NOMO-1 (cell line): ENCODE measurements at regions not wholly inside any gene's neighbourhood (a gene's known extent, or its start where the extent isn't known, plus 50 kb on each side); places are given as distances from the start of the nearest gene placed in this dataset.
A peak's percentile ranks its signal among the peaks of the same experiment; 100 is the strongest.

Source experiments
- DNase-seq, 2 experiments: peaks; one replicate each; lab custom pipeline; 2025; ENCODE audit not compliant: unreplicated experiment in 2 of 2; lab: John Stamatoyannopoulos, UW

GRCh38 chr6:166846446-166847142 lies 109.8 kb downstream of the RNASET2 start:
- DNase-seq = peak in 1 of 2 experiments; percentile 57

DNA sequence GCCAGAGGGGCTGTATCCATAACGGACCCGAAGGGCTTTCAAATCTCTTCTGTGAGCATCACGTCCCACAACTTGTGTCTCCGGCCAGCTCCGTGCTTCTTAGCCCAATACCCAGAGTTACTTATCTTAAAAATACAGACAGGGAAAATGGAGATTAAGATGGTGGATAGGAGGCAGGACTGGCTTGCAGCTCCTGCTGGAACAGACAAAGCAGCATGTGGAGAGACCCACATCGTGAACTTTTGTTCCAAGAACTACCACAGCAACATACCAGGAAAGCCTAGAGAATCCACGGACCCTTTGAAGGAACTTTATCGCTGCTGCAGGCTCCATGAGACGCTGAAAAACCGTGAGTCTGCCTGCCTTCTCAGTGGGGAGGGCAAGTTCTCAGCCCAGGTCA lies 113.7 kb downstream of the RNASET2 start:
- DNase-seq = no peak

DNA sequence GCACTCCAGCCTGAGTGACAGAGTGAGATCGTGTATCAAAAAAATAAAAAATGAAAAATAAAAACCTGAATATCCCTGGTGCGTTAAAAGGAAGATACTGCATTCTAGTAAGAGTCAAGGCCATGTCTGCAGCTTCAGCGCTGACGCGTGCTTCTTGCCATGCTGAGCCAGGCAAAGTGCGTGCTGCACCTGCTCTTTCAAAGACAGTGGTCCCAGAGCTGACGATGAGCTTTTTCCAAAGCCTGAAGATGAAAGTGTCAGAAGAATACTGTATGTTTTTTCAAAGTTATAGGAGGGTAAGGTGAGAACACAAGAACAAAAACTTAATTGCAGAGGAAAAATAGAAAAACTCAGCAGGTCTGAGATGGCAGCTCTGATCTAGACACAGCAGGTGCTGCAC lies 115.1 kb downstream of the RNASET2 start:
- no peak for DNase-seq

- DNase-seq = no peak
Measured at GRCh38 chr6:166839569-166839968, 116.8 kb downstream of the RNASET2 start.

- no peak for DNase-seq
Measured at GRCh38 chr6:166838987-166839386, 117.4 kb downstream of the RNASET2 start.

DNA sequence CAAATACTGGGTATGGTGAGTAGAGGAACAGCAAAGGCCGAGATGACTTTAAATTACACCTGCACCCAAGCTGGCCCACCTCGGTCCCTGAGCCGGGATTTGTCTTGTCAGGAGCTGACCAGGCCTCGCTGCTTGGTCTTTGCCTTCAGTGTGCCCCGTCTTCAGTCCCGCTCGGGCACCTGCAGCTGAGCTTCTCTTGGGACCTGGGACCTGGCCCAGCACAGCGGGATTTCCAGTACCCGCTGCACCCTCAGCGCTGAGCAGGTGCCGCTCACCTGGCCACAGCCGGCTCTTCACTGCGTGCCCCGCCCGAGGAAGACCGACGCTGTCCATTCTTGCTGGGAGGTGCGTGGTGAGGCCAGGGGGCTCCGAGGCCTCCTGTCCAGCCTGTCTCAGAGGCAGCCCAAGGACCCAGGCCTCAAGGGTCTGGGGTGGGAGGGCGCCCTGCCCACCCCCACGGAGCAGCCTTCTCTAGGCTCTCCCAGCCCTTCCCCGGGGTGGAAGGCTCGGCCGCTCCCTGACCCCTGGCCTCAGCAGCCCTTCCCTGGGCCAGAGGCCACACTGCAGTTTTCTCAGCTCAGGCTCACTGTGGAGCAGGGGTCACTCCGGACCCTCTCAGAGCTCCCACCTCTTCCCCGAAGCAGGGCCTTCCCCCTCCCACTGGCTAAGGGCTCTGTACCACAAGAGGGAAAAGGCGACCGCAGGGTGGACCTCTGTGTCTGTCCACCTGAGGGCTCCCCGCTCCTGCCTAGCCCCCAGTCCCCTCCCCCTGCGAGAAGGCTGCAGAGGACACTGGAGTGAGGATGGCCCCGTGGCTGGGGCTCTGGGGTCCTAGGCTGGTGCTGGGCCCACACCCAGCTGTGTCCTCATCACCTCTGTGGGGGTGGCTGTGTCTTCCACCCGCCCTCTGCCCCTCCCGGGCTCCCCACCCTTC lies 119.3 kb downstream of the RNASET2 start:
- DNase-seq = no peak

GRCh38 chr6:166834049-166834448 lies 122.3 kb downstream of the RNASET2 start:
- no peak for DNase-seq

- DNase-seq = no peak
Measured at GRCh38 chr6:166830891-166831363, 125.4 kb downstream of the RNASET2 start.

DNA sequence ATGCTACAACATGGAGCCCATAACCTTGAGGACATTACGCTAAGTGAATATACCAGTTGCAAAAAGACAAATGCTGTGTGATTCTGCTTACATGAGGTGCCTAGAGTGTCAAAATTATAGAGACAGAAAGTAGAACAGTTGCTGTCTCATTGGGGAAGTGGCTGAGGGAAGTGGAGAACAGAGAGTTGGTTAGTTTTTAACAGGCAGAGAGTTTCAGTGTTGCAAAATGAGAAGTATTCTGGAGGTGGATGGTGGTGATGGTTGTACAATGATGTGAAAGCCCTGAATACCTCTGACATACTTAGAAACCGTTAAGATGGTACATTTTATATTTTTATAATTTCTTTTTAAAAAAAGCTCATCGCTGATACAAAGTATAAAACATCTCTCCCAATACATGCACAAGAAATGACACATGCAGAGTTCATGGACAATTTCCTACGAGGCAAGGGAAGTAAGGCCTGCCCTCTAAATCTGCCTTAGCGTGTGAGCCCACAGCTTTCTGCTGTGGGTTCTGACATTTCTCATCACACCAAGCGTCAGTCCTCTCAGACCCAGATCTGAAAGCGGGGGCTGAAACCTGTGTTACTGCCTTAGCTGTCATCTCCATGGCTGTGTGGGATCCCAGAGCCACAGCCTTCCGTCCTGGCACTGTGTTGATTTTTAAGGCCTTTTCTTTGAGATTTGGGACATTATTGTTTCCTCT lies 126.0 kb downstream of the RNASET2 start:
- peak; percentile 77 to 94 for DNase-seq

GRCh38 chr6:166826264-166826663 lies 130.1 kb downstream of the RNASET2 start:
- no peak for DNase-seq

- DNase-seq = no peak
Measured at GRCh38 chr6:166825553-166826145, 130.7 kb downstream of the RNASET2 start.

DNA sequence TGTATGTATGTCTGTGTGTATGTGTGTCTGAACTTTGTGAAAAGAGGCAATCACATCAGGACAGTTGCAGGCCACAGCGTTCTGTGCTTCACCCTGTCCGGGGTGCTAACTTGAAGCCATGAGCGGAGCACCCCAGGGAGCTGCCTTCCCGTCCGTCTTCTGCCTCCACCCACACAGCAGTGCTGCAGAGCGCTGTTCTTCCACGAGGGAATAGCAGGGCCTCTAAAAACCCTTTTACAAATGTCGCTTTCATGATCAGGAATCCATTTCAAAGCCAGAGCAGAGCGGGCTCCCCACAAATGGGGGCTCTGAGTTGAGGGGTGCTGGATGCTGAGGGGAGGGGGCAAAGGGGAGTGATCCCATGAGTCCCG lies 131.5 kb downstream of the RNASET2 start:
- no peak for DNase-seq

DNA sequence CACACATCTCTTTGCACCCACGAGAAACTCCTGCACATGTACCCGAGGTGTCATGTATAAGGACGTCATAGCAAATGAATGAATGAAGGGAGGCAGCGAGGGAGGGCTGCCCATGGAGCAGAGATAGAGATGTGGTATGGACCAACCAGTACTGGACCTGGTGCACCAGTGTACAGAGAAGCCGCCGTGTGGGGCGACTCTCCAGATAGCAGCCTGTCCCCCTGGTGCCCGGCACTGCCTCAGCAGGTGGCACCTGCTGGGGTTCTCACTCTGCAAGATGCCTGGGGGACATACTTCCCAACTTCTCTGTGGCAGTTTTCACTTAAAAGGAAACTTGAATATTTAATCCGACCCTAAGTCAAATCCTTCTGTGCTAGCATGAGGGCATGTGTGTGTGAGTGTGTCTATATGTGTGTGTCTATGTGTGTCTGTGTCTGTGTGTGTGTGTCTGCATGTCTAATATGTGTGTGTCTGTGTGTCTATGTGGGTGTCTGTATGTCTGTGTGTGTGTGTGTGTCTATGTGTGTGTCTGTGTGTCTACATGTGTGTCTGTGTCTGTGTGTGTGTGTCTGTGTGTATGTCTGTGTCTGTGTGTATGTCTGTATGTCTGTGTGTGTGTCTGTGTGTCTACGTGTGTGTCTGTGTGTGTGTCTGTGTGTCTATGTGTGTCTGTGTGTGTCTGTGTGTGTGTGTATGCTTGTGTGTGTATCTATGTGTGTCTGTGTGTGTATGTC lies 132.0 kb downstream of the RNASET2 start:
- DNase-seq = no peak

- DNase-seq = no peak
Measured at GRCh38 chr6:166822609-166823008, 133.7 kb downstream of the RNASET2 start.

DNA sequence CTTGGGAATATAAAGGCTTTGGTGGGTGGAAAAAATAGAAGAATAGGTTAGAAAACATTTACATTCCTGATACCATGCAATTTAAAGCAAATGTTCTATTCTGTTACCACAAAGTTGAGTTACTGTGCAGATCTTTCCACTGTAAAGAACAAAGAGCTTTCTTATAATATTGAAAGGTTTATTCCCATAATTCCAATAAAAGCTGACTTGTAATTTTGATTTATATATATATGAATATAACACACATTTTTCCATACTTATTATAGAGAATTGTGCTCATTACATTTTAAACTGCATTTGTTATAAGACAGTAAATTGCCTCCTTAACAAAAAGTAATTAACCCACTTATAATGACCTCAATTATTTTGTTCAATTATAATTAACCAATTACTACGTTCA lies 135.9 kb downstream of the RNASET2 start:
- DNase-seq = no peak

- DNase-seq = no peak
Measured at GRCh38 chr6:166820070-166820469, 136.3 kb downstream of the RNASET2 start.

DNA sequence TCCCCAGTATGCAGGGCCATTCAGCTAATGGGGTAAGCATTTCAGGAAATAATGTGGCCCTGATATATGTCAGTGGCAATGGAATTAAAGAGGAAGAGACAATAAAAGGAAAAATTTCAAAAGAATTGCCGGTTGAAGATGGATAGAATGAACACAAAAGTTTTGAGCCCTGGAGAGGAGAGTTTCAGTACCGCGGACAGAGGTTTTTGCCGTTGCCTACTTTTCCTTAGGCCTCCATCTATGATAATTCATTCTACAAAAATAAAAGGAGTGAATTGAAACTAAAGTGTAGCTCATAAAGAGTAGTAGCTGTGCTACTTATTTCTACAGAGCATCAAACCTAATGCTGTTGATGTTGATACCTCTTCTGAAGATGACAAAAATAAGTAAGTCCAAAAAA lies 140.7 kb downstream of the RNASET2 start:
- DNase-seq = no peak

DNA sequence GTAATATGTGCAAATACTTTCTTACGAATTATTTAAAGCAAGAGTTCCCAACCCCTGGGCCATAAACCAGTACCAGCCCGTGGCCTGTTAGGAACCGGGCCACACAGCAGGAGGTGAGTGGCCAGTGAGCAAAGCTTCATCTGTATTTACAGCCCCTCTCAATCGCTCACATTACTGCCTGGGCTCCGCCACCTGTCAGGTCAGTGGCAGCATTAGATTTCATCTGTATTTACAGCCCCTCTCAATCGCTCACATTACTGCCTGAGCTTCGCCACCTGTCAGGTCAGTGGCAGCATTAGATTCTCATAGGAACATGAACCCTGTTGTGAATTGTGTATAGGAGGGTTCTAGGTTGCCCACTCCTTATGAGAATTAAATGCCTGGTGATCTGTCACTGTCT lies 142.0 kb downstream of the RNASET2 start:
- no peak for DNase-seq

- no peak for DNase-seq
Measured at GRCh38 chr6:166813461-166813860, 142.9 kb downstream of the RNASET2 start.

DNA sequence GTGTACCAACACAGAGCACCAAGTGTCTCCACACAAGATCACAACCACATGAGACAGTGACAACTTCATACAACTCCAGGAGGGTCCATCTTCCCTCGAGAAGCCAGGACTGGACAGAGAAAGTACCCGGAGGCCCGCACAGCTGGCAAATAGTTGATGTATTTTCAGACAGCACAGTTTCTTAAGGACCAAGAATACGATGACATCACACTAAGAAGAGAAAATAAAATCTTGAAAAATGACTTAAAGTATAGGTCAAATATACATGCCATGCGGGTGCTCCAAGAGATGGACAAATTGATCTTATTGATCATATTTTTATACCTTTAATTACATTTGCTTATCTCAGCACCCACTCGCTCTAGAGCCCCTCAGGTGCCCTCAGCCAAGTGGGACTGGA lies 145.5 kb downstream of the RNASET2 start:
- DNase-seq = no peak
